OCI-LY7 (cell line): ENCODE measurements at regions not wholly inside any gene's neighbourhood (a gene's known extent, or its start where the extent isn't known, plus 50 kb on each side); places are given as distances from the start of the nearest gene placed in this dataset.

Source experiments
- CTCF ChIP-seq: fragments of 200-600 bp; sonication (generic); conservative IDR thresholded peaks from 2 replicates; pipeline ENCODE4 v1.5.1; 2014; ENCODE audit warnings: mild to moderate bottlenecking, antibody characterized with exemption, low read length, moderate library complexity, mixed read lengths
- EZH2phosphoT487 ChIP-seq: fragments of 200-600 bp; sonication (generic); IDR thresholded peaks from 2 replicates; pipeline ENCODE4 v1.6.1; 2018; ENCODE audit warnings: low read depth, borderline replicate concordance, mild to moderate bottlenecking, mixed run types, antibody characterized with exemption, low read length, moderate library complexity, mixed read lengths

DNA sequence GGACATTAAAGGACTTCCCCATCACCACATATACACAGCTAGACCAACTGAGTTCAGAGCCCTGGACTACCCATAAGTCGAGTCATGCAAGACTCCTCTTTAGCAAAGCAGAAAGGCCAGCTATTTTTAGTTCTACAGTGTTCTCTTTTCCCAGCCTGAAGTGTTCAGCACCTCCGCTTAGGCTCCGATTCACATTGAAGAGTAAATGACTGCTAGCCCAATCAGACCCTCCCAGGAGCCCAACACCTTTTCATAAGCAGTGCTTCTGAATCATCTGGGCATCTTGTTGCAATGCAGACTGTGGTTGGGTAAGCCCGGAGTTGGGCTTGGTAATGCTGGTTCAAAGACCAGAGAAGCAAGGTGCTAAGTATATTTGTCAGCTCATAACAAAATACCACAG is 73.6 kb upstream of the KCNK12 start:
- TF ChIP-seq CTCF: no peak
- no peak for TF ChIP-seq EZH2phosphoT487
